GM13977 (cell line): ENCODE measurements at regions not wholly inside any gene's neighbourhood (a gene's known extent, or its start where the extent isn't known, plus 50 kb on each side); places are given as distances from the start of the nearest gene placed in this dataset.
A peak's percentile ranks its signal among the peaks of the same experiment; 100 is the strongest.

ENCODE experiments used
- DNase-seq: peaks from one replicate; pipeline ENCODE4 v3.0.0; 2012; ENCODE audit warnings: low spot score
- in situ Hi-C: fragments of 300-500 bp; cut with MboI; formaldehyde crosslinking; loops from one replicate; pipeline ENCODE4 v1.12.0; 2022; ENCODE audit warnings: low sequenced_read_pairs, low pct_unique_long_range_greater_than_20kb, mixed read lengths, inconsistent platforms; ENCODE audit not compliant: unreplicated experiment
- TF ChIP-seq, protein P1 (sequence below): IDR thresholded peaks from 2 replicates; pipeline ENCODE4 v1.5.1; 2012; ENCODE audit warnings: mild to moderate bottlenecking, control low read depth; ENCODE audit not compliant: insufficient read depth; ENCODE audit errors: extremely low read depth, missing control alignments

- TF ChIP-seq, protein P1, sequence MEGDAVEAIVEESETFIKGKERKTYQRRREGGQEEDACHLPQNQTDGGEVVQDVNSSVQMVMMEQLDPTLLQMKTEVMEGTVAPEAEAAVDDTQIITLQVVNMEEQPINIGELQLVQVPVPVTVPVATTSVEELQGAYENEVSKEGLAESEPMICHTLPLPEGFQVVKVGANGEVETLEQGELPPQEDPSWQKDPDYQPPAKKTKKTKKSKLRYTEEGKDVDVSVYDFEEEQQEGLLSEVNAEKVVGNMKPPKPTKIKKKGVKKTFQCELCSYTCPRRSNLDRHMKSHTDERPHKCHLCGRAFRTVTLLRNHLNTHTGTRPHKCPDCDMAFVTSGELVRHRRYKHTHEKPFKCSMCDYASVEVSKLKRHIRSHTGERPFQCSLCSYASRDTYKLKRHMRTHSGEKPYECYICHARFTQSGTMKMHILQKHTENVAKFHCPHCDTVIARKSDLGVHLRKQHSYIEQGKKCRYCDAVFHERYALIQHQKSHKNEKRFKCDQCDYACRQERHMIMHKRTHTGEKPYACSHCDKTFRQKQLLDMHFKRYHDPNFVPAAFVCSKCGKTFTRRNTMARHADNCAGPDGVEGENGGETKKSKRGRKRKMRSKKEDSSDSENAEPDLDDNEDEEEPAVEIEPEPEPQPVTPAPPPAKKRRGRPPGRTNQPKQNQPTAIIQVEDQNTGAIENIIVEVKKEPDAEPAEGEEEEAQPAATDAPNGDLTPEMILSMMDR: no peak
- DNase-seq: no peak
- in situ Hi-C loops: no loop called here
Measured at GRCh38 chr2:2623939-2624338, 292.9 kb upstream of the MYT1L start.

GRCh38 chr2:2621855-2622254 is 290.8 kb upstream of the MYT1L start:
- TF ChIP-seq, protein P1: no peak
- no peak for DNase-seq
- in situ Hi-C loops: no loop called here

DNA sequence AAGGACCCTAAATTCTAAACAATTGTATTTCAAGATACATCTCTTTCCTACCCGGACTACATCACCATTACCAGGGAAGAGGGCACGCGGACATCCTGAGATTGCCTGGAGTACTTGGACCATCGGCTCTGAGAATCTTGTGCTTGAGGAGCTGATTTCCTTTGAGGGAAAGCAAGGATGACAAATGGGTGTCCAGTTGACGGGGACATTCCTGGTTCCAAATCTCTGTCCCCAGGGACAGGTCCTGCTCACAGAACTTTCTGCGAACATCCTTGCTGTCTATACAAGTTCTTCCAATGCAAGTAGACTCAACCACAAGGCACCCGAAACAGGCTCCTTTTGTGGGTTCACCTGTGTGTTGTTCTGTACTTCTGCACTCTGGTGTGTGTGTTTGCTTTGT is 289.5 kb upstream of the MYT1L start:
- no peak for DNase-seq
- in situ Hi-C loops: no loop called here
- TF ChIP-seq, protein P1: no peak

DNA sequence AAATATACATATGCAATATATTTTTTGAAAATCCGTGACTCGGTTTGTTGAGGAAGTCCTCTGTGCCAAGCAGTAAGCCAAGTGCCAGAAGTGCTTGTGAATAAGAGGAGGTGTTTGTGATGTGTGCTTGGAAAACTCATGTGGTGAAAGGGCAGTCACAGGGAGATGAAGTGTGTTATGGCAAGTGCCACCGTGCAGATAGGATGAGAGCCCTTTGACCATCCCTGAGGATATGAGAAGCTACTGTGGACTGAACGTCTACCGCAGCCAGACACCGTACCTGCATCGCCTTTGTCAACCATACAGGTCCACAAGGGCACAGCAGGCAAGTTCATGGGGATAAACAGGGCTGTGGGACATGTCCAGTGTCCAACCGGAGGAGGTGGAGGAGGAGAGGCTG is 288.9 kb upstream of the MYT1L start:
- TF ChIP-seq, protein P1: no peak
- no peak for DNase-seq
- in situ Hi-C loops: no loop called here

- TF ChIP-seq, protein P1: no peak
- no peak for DNase-seq
- in situ Hi-C loops: no loop called here
Measured at GRCh38 chr2:2614452-2614851, 283.4 kb upstream of the MYT1L start.

- in situ Hi-C loops: no loop called here
- TF ChIP-seq, protein P1: no peak
- peak; percentile 70 for DNase-seq
Measured at GRCh38 chr2:2613279-2614199, 282.5 kb upstream of the MYT1L start.

- in situ Hi-C loops: no loop called here
- no peak for DNase-seq
Measured at GRCh38 chr2:2610751-2611150, 279.7 kb upstream of the MYT1L start.

More at GRCh38 chr2:2610751-2611150, 279.7 kb upstream of the MYT1L start:
- TF ChIP-seq, protein P1: no peak
